Fibroblast of mammary gland (primary cell): ENCODE measurements at regions not wholly inside any gene's neighbourhood (a gene's known extent, or its start where the extent isn't known, plus 50 kb on each side); places are given as distances from the start of the nearest gene placed in this dataset.
A peak's percentile ranks its signal among the peaks of the same experiment; 100 is the strongest.

ENCODE experiments used
- DNase-seq: peaks from one replicate; pipeline ENCODE4 v3.0.0-alpha.2; 2010; ENCODE audit warnings: low read depth
- H3K4me3 ChIP-seq: 2 replicates; pipeline ENCODE4 v1.5.1; 2011; ENCODE audit warnings: low read depth, mild to moderate bottlenecking, low read length, moderate library complexity; ENCODE audit not compliant: control insufficient read depth
- CTCF ChIP-seq: conservative IDR thresholded peaks from 2 replicates; pipeline ENCODE4 v1.5.1; 2011; ENCODE audit warnings: low read depth, low read length, inconsistent platforms; ENCODE audit not compliant: control insufficient read depth, insufficient read depth

- peak; percentile 14 for DNase-seq
- H3K4me3 ChIP-seq: no peak overlapping the region
- no peak for TF ChIP-seq CTCF
These were observed 72.7 kb upstream of the MBOAT2 start for GRCh38 chr2:9076210-9076609.

GRCh38 chr2:9074930-9075329 is 71.4 kb upstream of the MBOAT2 start:
- no peak for TF ChIP-seq CTCF
- no peak for DNase-seq
- H3K4me3 ChIP-seq: no peak overlapping the region

GRCh38 chr2:9071584-9072124 is 68.2 kb upstream of the MBOAT2 start:
- DNase-seq: no peak

GRCh38 chr2:9071032-9071431 is 67.5 kb upstream of the MBOAT2 start:
- peak; percentile 83 for DNase-seq
- no peak overlapping the region for H3K4me3 ChIP-seq
- no peak for TF ChIP-seq CTCF

More at GRCh38 chr2:9071584-9072124, 68.2 kb upstream of the MBOAT2 start:
- no peak for TF ChIP-seq CTCF
- H3K4me3 ChIP-seq: no peak overlapping the region

- no peak for TF ChIP-seq CTCF
- no peak overlapping the region for H3K4me3 ChIP-seq
- DNase-seq: no peak
These were observed 66.1 kb upstream of the MBOAT2 start for GRCh38 chr2:9069543-9069942.

GRCh38 chr2:9065901-9066300 is 62.4 kb upstream of the MBOAT2 start:
- H3K4me3 ChIP-seq: no peak overlapping the region
- no peak for TF ChIP-seq CTCF
- DNase-seq: no peak
